ENCODE measurements at regions not wholly inside any gene's neighbourhood (a gene's known extent, or its start where the extent isn't known, plus 50 kb on each side); places are given as distances from the start of the nearest gene placed in this dataset.

DNA sequence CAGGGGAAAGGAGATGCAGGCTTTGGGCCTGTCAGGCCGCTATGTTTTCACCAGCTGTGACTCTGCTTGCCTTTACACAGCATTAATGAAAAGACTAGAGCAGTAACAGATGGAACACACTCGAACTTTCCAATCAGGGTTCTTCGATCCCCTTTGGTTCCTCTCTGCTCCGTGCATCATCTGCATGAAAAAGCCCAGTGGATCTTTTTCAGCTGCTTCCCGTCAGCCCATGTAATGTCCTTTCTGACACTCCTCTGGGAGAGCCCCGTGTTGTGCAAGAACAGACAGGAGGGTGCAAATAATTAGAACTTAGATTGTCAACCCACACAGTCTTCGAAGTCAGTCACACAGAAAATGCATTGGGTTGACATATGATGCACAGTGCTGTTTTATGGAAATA, 448.9 kb upstream of the ZNF462 start:
- TF ChIP-seq, protein P1, sequence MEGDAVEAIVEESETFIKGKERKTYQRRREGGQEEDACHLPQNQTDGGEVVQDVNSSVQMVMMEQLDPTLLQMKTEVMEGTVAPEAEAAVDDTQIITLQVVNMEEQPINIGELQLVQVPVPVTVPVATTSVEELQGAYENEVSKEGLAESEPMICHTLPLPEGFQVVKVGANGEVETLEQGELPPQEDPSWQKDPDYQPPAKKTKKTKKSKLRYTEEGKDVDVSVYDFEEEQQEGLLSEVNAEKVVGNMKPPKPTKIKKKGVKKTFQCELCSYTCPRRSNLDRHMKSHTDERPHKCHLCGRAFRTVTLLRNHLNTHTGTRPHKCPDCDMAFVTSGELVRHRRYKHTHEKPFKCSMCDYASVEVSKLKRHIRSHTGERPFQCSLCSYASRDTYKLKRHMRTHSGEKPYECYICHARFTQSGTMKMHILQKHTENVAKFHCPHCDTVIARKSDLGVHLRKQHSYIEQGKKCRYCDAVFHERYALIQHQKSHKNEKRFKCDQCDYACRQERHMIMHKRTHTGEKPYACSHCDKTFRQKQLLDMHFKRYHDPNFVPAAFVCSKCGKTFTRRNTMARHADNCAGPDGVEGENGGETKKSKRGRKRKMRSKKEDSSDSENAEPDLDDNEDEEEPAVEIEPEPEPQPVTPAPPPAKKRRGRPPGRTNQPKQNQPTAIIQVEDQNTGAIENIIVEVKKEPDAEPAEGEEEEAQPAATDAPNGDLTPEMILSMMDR (optimal IDR thresholded peaks at IDR 0.05 in 1 of 3, IDR thresholded peaks at IDR 0.05 in 1 of 3, conservative IDR thresholded peaks at IDR 0.05 in 1 of 3; ENCODE audit: extremely low read depth in 1 of 3, insufficient read depth in 2 of 3, low read length in 3 of 3) = no peak
- TF ChIP-seq EZH2 (IDR thresholded peaks at IDR 0.05; ENCODE audit: low read length) = no peak
